HG03108 (cell line): ENCODE measurements at regions not wholly inside any gene's neighbourhood (a gene's known extent, or its start where the extent isn't known, plus 50 kb on each side); places are given as distances from the start of the nearest gene placed in this dataset.

Experiments
- ATAC-seq: cut with Tn5 transposase; IDR thresholded peaks from one replicate; pipeline ENCODE4 v1.9.1; 2021; ENCODE audit warnings: moderate library complexity; ENCODE audit not compliant: unreplicated experiment

- ATAC-seq = no peak
Observed at GRCh38 chr13:84038001-84038400, 155.7 kb upstream of the SLITRK1 start.

- ATAC-seq = no peak
Observed at GRCh38 chr13:84032116-84032515, 149.8 kb upstream of the SLITRK1 start.

GRCh38 chr13:84031120-84031519 is 148.8 kb upstream of the SLITRK1 start:
- no peak for ATAC-seq

- ATAC-seq = no peak
Observed at GRCh38 chr13:84029396-84029795, 147.1 kb upstream of the SLITRK1 start.

- ATAC-seq = no peak
Observed at GRCh38 chr13:84025824-84026223, 143.6 kb upstream of the SLITRK1 start.

GRCh38 chr13:83996415-83996814 is 114.1 kb upstream of the SLITRK1 start:
- no peak for ATAC-seq

GRCh38 chr13:83995930-83996329 is 113.7 kb upstream of the SLITRK1 start:
- no peak for ATAC-seq

- ATAC-seq = no peak
Observed at GRCh38 chr13:83992566-83993358, 110.5 kb upstream of the SLITRK1 start.

- no peak for ATAC-seq
Observed at GRCh38 chr13:83987394-83987793, 105.1 kb upstream of the SLITRK1 start.

- ATAC-seq = no peak
Observed at GRCh38 chr13:83984793-83985192, 102.5 kb upstream of the SLITRK1 start.

GRCh38 chr13:83980331-83980730 is 98.1 kb upstream of the SLITRK1 start:
- ATAC-seq = no peak

GRCh38 chr13:83975655-83976165 is 93.4 kb upstream of the SLITRK1 start:
- ATAC-seq = no peak

- ATAC-seq = no peak
Observed at GRCh38 chr13:83958531-83958930, 76.3 kb upstream of the SLITRK1 start.

GRCh38 chr13:83955011-83955410 is 72.7 kb upstream of the SLITRK1 start:
- ATAC-seq = no peak

- ATAC-seq = no peak
Observed at GRCh38 chr13:83953916-83954315, 71.6 kb upstream of the SLITRK1 start.

GRCh38 chr13:83950293-83950692 is 68.0 kb upstream of the SLITRK1 start:
- no peak for ATAC-seq

GRCh38 chr13:83943530-83944279 is 61.4 kb upstream of the SLITRK1 start:
- ATAC-seq = no peak

- ATAC-seq = no peak
Observed at GRCh38 chr13:83941701-83942335, 59.5 kb upstream of the SLITRK1 start.

GRCh38 chr13:83940742-83941141 is 58.5 kb upstream of the SLITRK1 start:
- no peak for ATAC-seq

- ATAC-seq = no peak
Observed at GRCh38 chr13:83937579-83937978, 55.3 kb upstream of the SLITRK1 start.

GRCh38 chr13:83935566-83935965 is 53.3 kb upstream of the SLITRK1 start:
- no peak for ATAC-seq
